HEK293T (cell line): ENCODE measurements at regions not wholly inside any gene's neighbourhood (a gene's known extent, or its start where the extent isn't known, plus 50 kb on each side); places are given as distances from the start of the nearest gene placed in this dataset.

Experiments
- ARNT ChIP-seq: fragments of 450-650 bp; IDR thresholded peaks from 2 replicates; pipeline ENCODE4 v1.6.1; 2017; ENCODE audit warnings: mild to moderate bottlenecking
- BHLHE40 ChIP-seq: fragments of 450-650 bp; IDR thresholded peaks from 2 replicates; pipeline ENCODE4 v1.6.1; 2016; ENCODE audit warnings: mild to moderate bottlenecking, moderate library complexity, borderline replicate concordance
- FOXK2 ChIP-seq: fragments of 450-650 bp; IDR thresholded peaks from 2 replicates; pipeline ENCODE4 v1.6.1; 2016; ENCODE audit warnings: mild to moderate bottlenecking
- PKNOX1 ChIP-seq: fragments of 450-650 bp; IDR thresholded peaks from 2 replicates; pipeline ENCODE4 v1.6.1; 2016
- SP1 ChIP-seq: fragments of 450-650 bp; IDR thresholded peaks from 2 replicates; pipeline ENCODE4 v1.6.1; 2017
- SUZ12 ChIP-seq: fragments of 450-650 bp; IDR thresholded peaks from 2 replicates; pipeline ENCODE4 v1.6.1; 2016; ENCODE audit warnings: mild to moderate bottlenecking

- TF ChIP-seq PKNOX1 (no peak), ARNT (no peak), SUZ12 (no peak), FOXK2 (no peak), BHLHE40 (no peak), SP1 (no peak)
These were observed 67.9 kb upstream of the ITM2B start for GRCh38 chr13:48165063-48165462.
